Ishikawa (cell line): ENCODE measurements at regions not wholly inside any gene's neighbourhood (a gene's known extent, or its start where the extent isn't known, plus 50 kb on each side); places are given as distances from the start of the nearest gene placed in this dataset.

Experiments
- CREB1 ChIP-seq: IDR thresholded peaks from 2 replicates; pipeline ENCODE4 v1.6.1; 2012; ENCODE audit warnings: low read depth
- EP300 ChIP-seq: IDR thresholded peaks from 2 replicates; pipeline ENCODE4 v1.6.1; 2012; ENCODE audit warnings: borderline replicate concordance
- MAX ChIP-seq: IDR thresholded peaks from 2 replicates; pipeline ENCODE4 v1.6.1; 2012
- RAD21 ChIP-seq: IDR thresholded peaks from 2 replicates; pipeline ENCODE4 v1.6.1; 2012; ENCODE audit warnings: low read depth
- TAF1 ChIP-seq: IDR thresholded peaks from 2 replicates; pipeline ENCODE4 v1.6.1; 2012; ENCODE audit warnings: low read depth, mild to moderate bottlenecking
- TCF12 ChIP-seq: IDR thresholded peaks from 2 replicates; pipeline ENCODE4 v1.6.1; 2012; ENCODE audit warnings: low read depth

- TF ChIP-seq MAX (no peak), TCF12 (no peak), RAD21 (no peak), EP300 (no peak), TAF1 (no peak), CREB1 (no peak)
These were observed 562.8 kb upstream of the TLE4 start for GRCh38 chr9:79008916-79009315.
